H9 (cell line): ENCODE measurements at regions not wholly inside any gene's neighbourhood (a gene's known extent, or its start where the extent isn't known, plus 50 kb on each side); places are given as distances from the start of the nearest gene placed in this dataset.

ENCODE experiments used
- DNase-seq: peaks from one replicate; pipeline ENCODE4 v3.0.0-alpha.2; 2017
- H2AFZ ChIP-seq: one replicate; pipeline ENCODE4 v1.6.1; 2013; ENCODE audit warnings: mild to moderate bottlenecking, low read length, control low read depth, moderate library complexity
- H2AK5ac ChIP-seq: 2 replicates; pipeline ENCODE4 v1.6.1; 2013; ENCODE audit warnings: low read length, control low read depth, mixed read lengths; ENCODE audit not compliant: insufficient read length
- H2BK120ac ChIP-seq: one replicate; pipeline ENCODE4 v1.6.1; 2013; ENCODE audit warnings: low read depth, mild to moderate bottlenecking, low read length, control low read depth, inconsistent platforms; ENCODE audit not compliant: poor library complexity, severe bottlenecking
- H2BK12ac ChIP-seq: 2 replicates; pipeline ENCODE4 v1.6.1; 2013; ENCODE audit warnings: low read length, control low read depth, mixed read lengths, low read depth; ENCODE audit not compliant: insufficient read length
- H2BK15ac ChIP-seq: 2 replicates; pipeline ENCODE4 v1.6.1; 2013; ENCODE audit warnings: low read depth, low read length, control low read depth
- H2BK20ac ChIP-seq: one replicate; pipeline ENCODE4 v1.6.1; 2013; ENCODE audit warnings: low read depth, mild to moderate bottlenecking, low read length, control low read depth, inconsistent platforms; ENCODE audit not compliant: poor library complexity, severe bottlenecking
- H2BK5ac ChIP-seq: 2 replicates; pipeline ENCODE4 v1.6.1; 2013; ENCODE audit warnings: low read length, control low read depth, mixed read lengths; ENCODE audit not compliant: insufficient read length
- H3K14ac ChIP-seq: 2 replicates; pipeline ENCODE4 v1.6.1; 2013; ENCODE audit warnings: low read length, control low read depth; ENCODE audit not compliant: insufficient read depth
- H3K18ac ChIP-seq: 2 replicates; pipeline ENCODE4 v1.6.1; 2013; ENCODE audit warnings: low read depth, mild to moderate bottlenecking, mixed read lengths, low read length, control low read depth; ENCODE audit not compliant: insufficient read length
- H3K23ac ChIP-seq: 2 replicates; pipeline ENCODE4 v1.6.1; 2013; ENCODE audit warnings: low read length, control low read depth, mixed read lengths, low read depth; ENCODE audit not compliant: insufficient read length
- H3K23me2 ChIP-seq: 2 replicates; pipeline ENCODE4 v1.6.1; 2013; ENCODE audit warnings: low read depth, mild to moderate bottlenecking, mixed read lengths, low read length, control low read depth; ENCODE audit not compliant: insufficient read length, poor library complexity, severe bottlenecking
- H3K27ac ChIP-seq: 2 replicates; pipeline ENCODE4 v1.5.1; 2013; ENCODE audit warnings: low read length, control low read depth, mixed read lengths, low read depth; ENCODE audit not compliant: insufficient read length
- H3K27me3 ChIP-seq: 2 replicates; pipeline ENCODE4 v1.6.1; 2013; ENCODE audit warnings: low read length, control low read depth, inconsistent platforms; ENCODE audit not compliant: insufficient read depth
- H3K4ac ChIP-seq: 2 replicates; pipeline ENCODE4 v1.6.1; 2013; ENCODE audit warnings: low read depth, mild to moderate bottlenecking, control low read depth, inconsistent platforms, low read length, moderate library complexity
- H3K4me1 ChIP-seq: 2 replicates; pipeline ENCODE4 v1.6.1; 2013; ENCODE audit warnings: low read length, control low read depth, inconsistent platforms; ENCODE audit not compliant: insufficient read depth
- H3K4me2 ChIP-seq: 2 replicates; pipeline ENCODE4 v1.6.1; 2013; ENCODE audit warnings: low read length, control low read depth, mixed read lengths; ENCODE audit not compliant: insufficient read length, insufficient read depth
- H3K56ac ChIP-seq: 2 replicates; pipeline ENCODE4 v1.6.1; 2013; ENCODE audit warnings: low read depth, mild to moderate bottlenecking, mixed read lengths, low read length, control low read depth; ENCODE audit not compliant: insufficient read length
- H3K79me1 ChIP-seq: 2 replicates; pipeline ENCODE4 v1.6.1; 2013; ENCODE audit warnings: low read depth, mild to moderate bottlenecking, moderate library complexity, low read length, control low read depth, inconsistent platforms; ENCODE audit not compliant: insufficient read depth, poor library complexity, severe bottlenecking
- H3K79me2 ChIP-seq: 2 replicates; pipeline ENCODE4 v1.6.1; 2013; ENCODE audit warnings: low read length, control low read depth, inconsistent platforms; ENCODE audit not compliant: insufficient read depth
- H3K9ac ChIP-seq: 2 replicates; pipeline ENCODE4 v1.6.1; 2013; ENCODE audit warnings: low read length, control low read depth, mixed read lengths; ENCODE audit not compliant: insufficient read length; ENCODE audit errors: extremely low read depth
- H3K9me3 ChIP-seq: one replicate; pipeline ENCODE4 v1.6.1; 2013; ENCODE audit warnings: low read depth, low read length, inconsistent platforms; ENCODE audit not compliant: control insufficient read depth
- H3T11ph ChIP-seq: one replicate; pipeline ENCODE4 v1.6.1; 2013; ENCODE audit warnings: mild to moderate bottlenecking, low read length, control low read depth, inconsistent platforms
- H4K20me1 ChIP-seq: one replicate; pipeline ENCODE4 v1.6.1; 2013; ENCODE audit not compliant: control insufficient read depth, insufficient read length, insufficient read depth
- H4K5ac ChIP-seq: 2 replicates; pipeline ENCODE4 v1.6.1; 2013; ENCODE audit warnings: low read depth, mild to moderate bottlenecking, mixed read lengths, low read length, control low read depth; ENCODE audit not compliant: insufficient read length
- H4K8ac ChIP-seq: replicated peaks from 2 replicates; pipeline ENCODE4 v1.6.1; 2013; ENCODE audit warnings: low read length, control low read depth, mixed read lengths, low read depth; ENCODE audit not compliant: insufficient read length
- H4K91ac ChIP-seq: 2 replicates; pipeline ENCODE4 v1.6.1; 2013; ENCODE audit warnings: low read depth, mild to moderate bottlenecking, moderate library complexity, mixed read lengths, low read length, control low read depth; ENCODE audit not compliant: insufficient read length
- H3K27ac Mint-ChIP-seq, 3 experiments: 2 replicates in 2 of 3; 3 replicates in 1 of 3; pipeline ENCODE4 v1.8.0; 2020 to 2021; ENCODE audit warnings: mixed read lengths in 3 of 3, mild to moderate bottlenecking in 1 of 3, moderate library complexity in 1 of 3
- H3K27me3 Mint-ChIP-seq: 2 replicates; pipeline ENCODE4 v1.8.0; 2021; ENCODE audit warnings: low read depth, mild to moderate bottlenecking, moderate library complexity, mixed read lengths
- H3K36me3 Mint-ChIP-seq, 3 experiments: 2 replicates in 2 of 3; 3 replicates in 1 of 3; pipeline ENCODE4 v1.8.0; 2020 to 2021; ENCODE audit warnings: low read depth in 3 of 3, mixed read lengths in 3 of 3; ENCODE audit not compliant: insufficient read depth in 1 of 3
- H3K4me1 Mint-ChIP-seq, 2 experiments: 2 replicates each; pipeline ENCODE4 v1.8.0; 2020; ENCODE audit warnings: mixed read lengths in 2 of 2
- H3K4me3 Mint-ChIP-seq, 2 experiments: 2 replicates in 1 of 2; 3 replicates in 1 of 2; pipeline ENCODE4 v1.8.0; 2020 to 2021; ENCODE audit warnings: mild to moderate bottlenecking in 2 of 2, mixed read lengths in 2 of 2, moderate library complexity in 1 of 2
- H3K9me3 Mint-ChIP-seq, 2 experiments: 2 replicates in 1 of 2; 3 replicates in 1 of 2; pipeline ENCODE4 v1.8.0; 2020; ENCODE audit warnings: mild to moderate bottlenecking in 2 of 2, mixed read lengths in 2 of 2, moderate library complexity in 1 of 2
- WGBS: extraction: QIAGEN DNeasy Blood & Tissue Kit; methylation state at CpG from one replicate; pipeline ENCODE4 v1.1.7; 2013; ENCODE audit warnings: missing lambda C conversion rate, low lambda C conversion rate, mixed read lengths; ENCODE audit not compliant: insufficient read length; ENCODE audit errors: extremely low coverage; 5-methylcytosine and 5-hydroxymethylcytosine counted together
- TF ChIP-seq, protein P1 (sequence below): fragments of 200-600 bp; sonication (generic); conservative IDR thresholded peaks from 3 replicates; pipeline ENCODE4 v1.8.0; 2021; ENCODE audit warnings: antibody characterized with exemption, mild to moderate bottlenecking

DNA sequence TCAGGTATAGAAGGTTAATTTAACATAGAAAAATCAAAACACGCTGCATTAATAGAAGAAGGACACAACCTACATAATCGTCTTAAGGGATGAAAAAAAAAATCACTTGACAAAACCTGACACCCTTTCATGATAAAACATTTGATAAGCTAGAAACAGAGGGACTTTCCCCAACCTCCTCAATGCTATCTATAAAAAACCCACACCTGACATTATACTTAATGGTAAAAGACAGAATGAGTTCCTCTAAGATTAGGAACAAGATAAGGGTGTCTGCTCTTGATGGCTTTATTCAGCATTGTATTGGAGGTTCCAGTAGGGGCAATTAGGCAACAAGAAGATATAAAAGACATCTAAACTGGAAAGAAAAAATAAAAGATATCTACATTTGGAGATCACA is 69.9 kb upstream of the KBTBD8 start:
- Histone ChIP-seq H3K27me3 (no peaks in the 10 kb centered on the region), H3K4me1 (0 out of 2 replicates have a peak, but pooled peaks cover 6% of the 10 kb centered on the region), H3K56ac (no peak overlapping the region), H3K4me2 (no peak overlapping the region), H3K79me1 (no peaks in the 10 kb centered on the region), H3K27ac (no peak overlapping the region), H2BK15ac (no peak overlapping the region), H4K91ac (no peak overlapping the region), H3K23ac (no peak overlapping the region), H2BK20ac (no peak overlapping the region), H4K5ac (no peak overlapping the region), H3K79me2 (no peaks in the 10 kb centered on the region), H2AFZ (no peak overlapping the region), H3K4ac (no peak overlapping the region), H3K18ac (no peak overlapping the region), H2BK12ac (no peak overlapping the region), H2BK120ac (no peak overlapping the region), H3K9me3 (no peaks in the 10 kb centered on the region), H3K9ac (no peak overlapping the region), H4K20me1 (no peaks in the 10 kb centered on the region), H4K8ac (no peak overlapping the region), H3T11ph (no peak overlapping the region), H3K23me2 (no peaks in the 10 kb centered on the region), H3K14ac (no peak overlapping the region), H2BK5ac (no peak overlapping the region), H2AK5ac (no peak overlapping the region)
- H3K4me1 Mint-ChIP-seq: peaks cover 43 to 50% of the 10 kb centered on the region in 2 experiments
- H3K36me3 Mint-ChIP-seq: no peaks in the 10 kb centered on the region
- H3K4me3 Mint-ChIP-seq: no peak overlapping the region
- H3K27me3 Mint-ChIP-seq: no peaks in the 10 kb centered on the region
- no peaks in the 10 kb centered on the region for H3K9me3 Mint-ChIP-seq
- DNase-seq: no peak
- no CpG with 5 or more reads among the region's 2 CpGs for WGBS
- no peak overlapping the region for H3K27ac Mint-ChIP-seq
- TF ChIP-seq, protein P1, sequence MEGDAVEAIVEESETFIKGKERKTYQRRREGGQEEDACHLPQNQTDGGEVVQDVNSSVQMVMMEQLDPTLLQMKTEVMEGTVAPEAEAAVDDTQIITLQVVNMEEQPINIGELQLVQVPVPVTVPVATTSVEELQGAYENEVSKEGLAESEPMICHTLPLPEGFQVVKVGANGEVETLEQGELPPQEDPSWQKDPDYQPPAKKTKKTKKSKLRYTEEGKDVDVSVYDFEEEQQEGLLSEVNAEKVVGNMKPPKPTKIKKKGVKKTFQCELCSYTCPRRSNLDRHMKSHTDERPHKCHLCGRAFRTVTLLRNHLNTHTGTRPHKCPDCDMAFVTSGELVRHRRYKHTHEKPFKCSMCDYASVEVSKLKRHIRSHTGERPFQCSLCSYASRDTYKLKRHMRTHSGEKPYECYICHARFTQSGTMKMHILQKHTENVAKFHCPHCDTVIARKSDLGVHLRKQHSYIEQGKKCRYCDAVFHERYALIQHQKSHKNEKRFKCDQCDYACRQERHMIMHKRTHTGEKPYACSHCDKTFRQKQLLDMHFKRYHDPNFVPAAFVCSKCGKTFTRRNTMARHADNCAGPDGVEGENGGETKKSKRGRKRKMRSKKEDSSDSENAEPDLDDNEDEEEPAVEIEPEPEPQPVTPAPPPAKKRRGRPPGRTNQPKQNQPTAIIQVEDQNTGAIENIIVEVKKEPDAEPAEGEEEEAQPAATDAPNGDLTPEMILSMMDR: no peak
